DMS153 treated with DMSO at 0.1 percent for 48 hours (cell line): ENCODE measurements at regions not wholly inside any gene's neighbourhood (a gene's known extent, or its start where the extent isn't known, plus 50 kb on each side); places are given as distances from the start of the nearest gene placed in this dataset.
"Not testable (repeated sequence)": the region's sequence is repeated elsewhere in the genome, so short reads cannot be mapped to it uniquely, and the experiment has no call there.

Experiments
- DNase-seq: peaks from one replicate; lab custom pipeline; 2025; ENCODE audit not compliant: unreplicated experiment; lab: John Stamatoyannopoulos, UW

- DNase-seq, result no peak
Measured at GRCh38 chr5:51802551-51803184, 419.4 kb downstream of the ISL1 start.

- DNase-seq, result no peak
Measured at GRCh38 chr5:51806677-51807076, 423.4 kb downstream of the ISL1 start.

- DNase-seq, result no peak
Measured at GRCh38 chr5:51810592-51810991, 427.3 kb downstream of the ISL1 start.

GRCh38 chr5:51811883-51812471 lies 428.7 kb downstream of the ISL1 start:
- no peak for DNase-seq

- DNase-seq, result not testable (repeated sequence)
Measured at GRCh38 chr5:51814817-51815216, 431.6 kb downstream of the ISL1 start.

GRCh38 chr5:51816427-51816826 lies 433.2 kb downstream of the ISL1 start:
- no peak for DNase-seq

- DNase-seq, result no peak
Measured at GRCh38 chr5:51821697-51822096, 438.4 kb downstream of the ISL1 start.

GRCh38 chr5:51829230-51829629 lies 446.0 kb downstream of the ISL1 start:
- no peak for DNase-seq

- no peak for DNase-seq
Measured at GRCh38 chr5:51829691-51830090, 446.4 kb downstream of the ISL1 start.

GRCh38 chr5:51832934-51833470 lies 449.8 kb downstream of the ISL1 start:
- DNase-seq, result no peak

GRCh38 chr5:51838459-51838858 lies 455.2 kb downstream of the ISL1 start:
- no peak for DNase-seq

- DNase-seq, result no peak
Measured at GRCh38 chr5:51843893-51844292, 460.6 kb downstream of the ISL1 start.

- DNase-seq, result no peak
Measured at GRCh38 chr5:51846015-51846414, 462.8 kb downstream of the ISL1 start.

GRCh38 chr5:51859624-51860023 lies 476.4 kb downstream of the ISL1 start:
- no peak for DNase-seq

- no peak for DNase-seq
Measured at GRCh38 chr5:51860532-51861018, 477.3 kb downstream of the ISL1 start.

GRCh38 chr5:51872144-51872543 lies 488.9 kb downstream of the ISL1 start:
- DNase-seq, result no peak

GRCh38 chr5:51881901-51882300 lies 498.7 kb downstream of the ISL1 start:
- no peak for DNase-seq

GRCh38 chr5:51882647-51883046 lies 499.4 kb downstream of the ISL1 start:
- DNase-seq, result no peak

GRCh38 chr5:51889703-51890102 lies 506.5 kb downstream of the ISL1 start:
- no peak for DNase-seq

- no peak for DNase-seq
Measured at GRCh38 chr5:51890435-51891116, 507.3 kb downstream of the ISL1 start.

GRCh38 chr5:51892680-51893079 lies 509.4 kb downstream of the ISL1 start:
- no peak for DNase-seq

- no peak for DNase-seq
Measured at GRCh38 chr5:51895834-51896233, 512.6 kb downstream of the ISL1 start.
